Activated CD4-positive, alpha-beta T cell treated with anti-CD3 and anti-CD28 coated beads for 4 hours (primary cell): ENCODE measurements at regions not wholly inside any gene's neighbourhood (a gene's known extent, or its start where the extent isn't known, plus 50 kb on each side); places are given as distances from the start of the nearest gene placed in this dataset.

Experiments
- DNase-seq, 2 donors: peaks; one replicate each; pipeline ENCODE4 v3.0.0-alpha.2; 2020

DNA sequence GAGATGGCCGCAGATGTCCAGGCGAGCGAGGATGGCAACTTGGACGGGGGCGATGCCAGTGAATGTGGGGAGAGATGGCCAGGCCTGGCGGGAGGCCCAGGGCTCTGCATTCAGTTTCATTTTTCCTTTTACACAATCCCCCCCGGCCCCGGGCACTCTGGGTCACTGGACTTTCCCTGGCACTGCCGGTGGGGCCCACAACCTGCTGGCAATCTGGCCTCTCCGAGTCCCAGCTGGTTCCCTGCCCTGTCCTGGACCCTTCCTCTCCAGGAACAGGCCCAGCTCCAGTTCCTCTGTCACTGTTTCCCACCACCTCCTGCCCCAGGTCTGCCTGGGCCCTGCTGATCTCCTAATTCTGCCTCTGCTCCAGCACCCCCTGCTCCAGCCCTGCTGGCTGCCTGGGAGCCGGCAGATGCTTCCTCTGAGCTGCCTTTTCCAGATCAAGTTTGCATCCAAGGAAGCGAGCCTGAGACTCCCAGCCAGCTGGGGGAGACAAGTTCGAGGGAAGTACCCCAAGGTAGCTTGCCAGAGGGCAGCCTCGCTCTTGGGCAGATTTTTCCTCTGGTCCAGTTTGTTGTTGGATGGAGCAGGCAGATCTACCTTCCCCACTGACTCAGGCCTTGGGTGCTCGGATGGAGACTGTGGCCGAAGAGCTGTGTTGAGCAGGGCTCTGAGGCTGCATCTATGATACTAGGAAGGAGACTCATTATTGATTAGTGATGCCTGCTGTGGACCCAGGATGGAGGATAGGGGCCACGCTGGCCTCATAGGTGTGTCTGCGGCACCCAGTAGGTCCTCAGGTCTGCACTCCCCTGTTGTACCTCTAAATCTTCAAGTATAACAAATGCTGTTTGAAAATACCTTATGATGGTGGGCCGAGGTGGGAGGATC lies 83.2 kb downstream of the CEBPB start:
- DNase-seq = no peak

GRCh38 chr20:50274570-50275430 lies 84.2 kb downstream of the CEBPB start:
- no peak for DNase-seq

DNA sequence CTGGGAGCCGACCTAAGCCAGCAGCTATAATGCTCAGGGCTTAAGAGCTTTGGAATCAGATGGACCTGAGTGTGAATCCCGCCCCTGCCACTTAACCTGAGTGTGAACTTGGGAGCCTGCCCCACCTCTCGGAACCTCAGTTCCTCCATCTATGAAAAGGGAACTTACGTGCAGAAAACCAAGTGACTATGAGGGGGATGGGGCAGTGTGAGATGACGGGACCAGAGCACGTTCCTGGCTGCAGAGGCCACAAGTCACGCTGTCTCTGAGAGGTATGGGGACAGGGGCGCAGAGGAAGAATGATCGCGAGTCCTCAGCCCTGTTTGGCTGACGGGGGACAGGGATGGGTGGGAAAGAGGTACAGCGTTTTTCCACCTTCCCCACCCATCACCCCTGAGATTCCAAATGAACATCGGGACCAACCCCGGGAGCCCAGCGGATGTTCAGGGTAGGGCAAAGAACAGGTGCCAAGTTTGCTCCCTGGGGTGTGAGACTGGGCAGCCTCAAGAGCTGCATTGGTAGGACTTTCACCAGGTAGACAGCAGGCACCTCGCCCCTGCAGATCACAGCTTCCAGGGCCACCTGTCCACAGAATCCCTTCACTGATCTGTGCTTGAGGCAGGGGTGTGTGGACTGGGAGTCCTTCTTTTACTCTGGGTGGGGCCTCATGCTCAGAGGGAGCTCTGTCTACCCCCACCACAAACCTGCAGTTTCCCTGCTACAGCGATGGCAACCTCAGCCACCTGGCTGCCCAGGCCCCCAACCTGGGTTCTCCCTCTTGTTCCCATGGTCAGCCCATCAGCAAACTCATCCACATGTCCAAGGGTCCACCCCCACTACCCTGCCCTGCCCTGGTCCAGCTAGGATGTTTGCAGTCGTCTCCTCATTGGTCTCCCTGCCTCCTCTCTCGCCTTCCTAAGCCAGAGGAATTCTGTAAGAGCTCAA lies 85.8 kb downstream of the CEBPB start:
- DNase-seq = no peak

DNA sequence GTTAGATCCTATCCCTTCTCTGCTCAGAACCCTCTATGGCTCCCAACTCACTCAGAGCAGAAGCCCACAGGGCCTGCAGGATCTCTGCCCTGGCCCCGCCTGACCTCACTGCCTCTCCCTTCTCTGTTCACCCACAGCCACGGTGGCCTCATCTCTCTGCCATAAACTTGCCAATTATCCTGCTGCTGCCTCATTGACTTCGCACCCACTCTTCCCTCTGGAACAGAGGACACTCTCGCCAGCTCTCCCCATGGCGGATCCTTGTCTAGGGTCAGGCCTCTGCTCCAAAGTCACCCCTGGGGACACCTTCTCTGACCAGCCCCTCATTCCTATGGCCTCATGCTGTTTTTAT lies 86.4 kb downstream of the CEBPB start:
- no peak for DNase-seq

- DNase-seq = no peak
Measured at GRCh38 chr20:50277460-50278376, 87.1 kb downstream of the CEBPB start.

DNA sequence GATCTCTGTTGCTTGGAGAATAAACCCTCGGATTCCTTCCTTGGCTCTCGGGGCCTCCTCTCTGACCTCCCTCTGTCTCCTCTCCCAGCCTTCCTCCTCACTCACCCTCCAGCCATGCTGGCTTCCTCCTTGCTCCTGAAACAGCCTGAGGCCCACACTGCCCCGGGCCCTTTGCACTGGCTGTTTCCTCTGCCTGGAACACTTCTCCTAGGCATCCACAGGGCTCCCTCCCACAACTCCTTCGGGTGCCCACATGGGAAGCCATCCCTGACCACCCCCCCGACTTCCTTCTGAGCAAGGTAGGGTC lies 87.7 kb downstream of the CEBPB start:
- no peak for DNase-seq

DNA sequence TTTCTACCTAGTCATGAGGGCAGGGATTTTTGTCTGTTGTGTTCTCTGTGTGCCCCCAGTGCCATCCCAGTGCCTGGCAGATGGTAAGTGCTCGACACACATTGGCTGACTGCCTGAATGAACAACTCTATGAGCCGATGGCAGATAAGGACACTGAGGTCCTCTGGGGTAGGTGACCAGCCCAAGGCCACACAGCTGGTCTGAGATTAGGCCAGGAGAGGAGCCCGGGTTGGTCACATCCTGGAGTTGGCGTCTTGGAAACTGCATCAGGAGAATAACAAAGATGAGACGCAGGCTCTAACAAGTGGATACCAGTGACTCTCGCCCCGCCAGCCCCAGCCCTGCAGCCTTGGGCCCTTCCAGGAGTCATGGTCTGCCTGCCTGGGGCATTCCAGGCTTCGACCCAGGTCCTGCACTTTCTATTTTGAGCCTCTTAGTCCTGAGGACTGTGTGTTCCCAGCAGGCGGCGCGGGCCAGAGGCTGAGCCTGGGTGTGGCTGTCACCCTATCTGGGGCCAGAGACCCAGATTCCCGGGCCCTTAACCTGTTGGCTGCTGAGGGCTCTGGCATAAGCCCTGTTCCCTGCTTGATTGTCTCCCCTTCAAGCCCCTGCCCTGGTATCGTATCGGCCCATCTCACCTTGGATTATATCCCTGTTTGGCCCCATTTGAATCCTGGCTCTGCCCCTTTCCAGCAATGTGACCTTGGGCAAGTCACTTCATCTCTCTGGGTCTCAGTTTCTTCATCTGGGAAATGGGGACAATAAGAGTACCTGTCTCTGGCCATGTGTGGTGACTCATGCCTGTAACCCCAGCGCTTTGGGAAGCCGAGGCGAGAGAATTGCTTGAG lies 88.3 kb downstream of the CEBPB start:
- DNase-seq = no peak

GRCh38 chr20:50279988-50280850 lies 89.6 kb downstream of the CEBPB start:
- DNase-seq = no peak

DNA sequence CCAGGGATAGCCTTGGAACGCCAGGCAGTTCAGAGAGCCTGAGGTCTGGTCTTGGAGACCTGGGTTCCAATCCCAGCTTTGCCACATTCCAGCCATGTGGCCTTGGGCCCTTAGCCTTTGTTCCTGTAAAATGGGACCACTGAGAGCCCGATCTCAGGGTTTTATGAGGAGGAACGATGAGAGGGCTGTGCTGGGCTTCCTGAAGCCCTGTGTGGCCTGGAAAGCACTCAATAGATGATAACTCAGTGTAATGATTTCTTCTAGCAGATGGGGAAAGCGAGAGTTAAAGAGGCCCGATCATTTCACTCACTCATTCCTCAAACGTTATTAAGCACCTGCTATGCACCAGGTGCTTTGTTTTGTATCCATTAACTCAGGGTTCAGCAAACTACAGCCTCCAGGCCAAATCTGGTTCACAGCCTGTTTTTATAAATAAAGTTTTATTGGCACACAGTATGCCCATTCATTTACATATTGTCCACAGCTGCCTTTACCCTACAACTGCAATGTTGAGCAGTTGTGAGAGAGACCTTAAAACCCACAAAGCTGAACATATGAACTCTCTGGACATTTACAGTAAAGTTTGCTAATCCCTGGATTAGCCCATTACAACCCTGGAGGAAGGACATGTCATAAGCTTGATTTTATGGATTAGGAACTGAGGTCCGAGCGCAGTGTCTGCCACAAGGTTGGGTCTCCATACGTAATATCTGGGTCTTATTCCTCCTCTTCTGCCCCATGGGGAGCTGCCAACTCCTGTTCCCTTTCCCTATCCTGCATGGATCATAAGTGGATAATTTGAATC lies 90.4 kb downstream of the CEBPB start:
- no peak for DNase-seq

DNA sequence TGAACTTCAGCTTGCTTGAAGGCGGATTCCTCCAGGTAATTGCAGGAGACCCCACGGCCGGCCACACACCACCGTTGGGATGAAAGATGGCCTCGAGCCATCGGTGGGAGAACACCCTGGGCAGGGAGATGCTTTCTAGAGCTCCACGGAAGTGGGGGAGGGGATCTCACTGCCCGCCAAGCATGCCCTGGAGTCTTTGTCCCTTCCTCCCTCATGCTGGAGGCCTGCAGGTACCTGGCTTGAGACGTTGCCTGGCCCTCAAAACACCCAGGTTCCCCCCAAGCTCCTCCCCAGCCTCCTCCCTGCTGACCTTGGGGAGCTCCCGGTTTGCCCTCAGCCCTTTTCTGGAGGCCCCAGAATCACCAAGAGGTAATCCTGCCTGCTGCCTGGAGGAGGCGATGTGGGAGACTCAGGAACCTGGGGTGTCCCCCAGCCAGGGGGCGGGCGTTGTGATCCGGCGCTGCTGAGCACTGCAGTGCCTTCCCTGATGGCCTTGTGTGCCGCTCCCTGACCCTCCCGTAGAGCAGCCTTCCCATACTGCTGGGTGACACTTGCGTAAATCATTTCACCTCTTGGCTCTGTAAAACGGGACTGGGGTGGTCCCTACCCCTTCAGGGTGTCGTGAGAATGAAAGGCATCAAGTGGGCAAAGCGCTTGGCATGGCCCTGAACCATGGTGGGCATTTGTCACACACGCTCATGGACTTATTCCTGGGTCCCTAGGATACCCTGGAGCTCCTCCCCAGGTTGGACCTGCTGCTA lies 91.4 kb downstream of the CEBPB start:
- DNase-seq = no peak

DNA sequence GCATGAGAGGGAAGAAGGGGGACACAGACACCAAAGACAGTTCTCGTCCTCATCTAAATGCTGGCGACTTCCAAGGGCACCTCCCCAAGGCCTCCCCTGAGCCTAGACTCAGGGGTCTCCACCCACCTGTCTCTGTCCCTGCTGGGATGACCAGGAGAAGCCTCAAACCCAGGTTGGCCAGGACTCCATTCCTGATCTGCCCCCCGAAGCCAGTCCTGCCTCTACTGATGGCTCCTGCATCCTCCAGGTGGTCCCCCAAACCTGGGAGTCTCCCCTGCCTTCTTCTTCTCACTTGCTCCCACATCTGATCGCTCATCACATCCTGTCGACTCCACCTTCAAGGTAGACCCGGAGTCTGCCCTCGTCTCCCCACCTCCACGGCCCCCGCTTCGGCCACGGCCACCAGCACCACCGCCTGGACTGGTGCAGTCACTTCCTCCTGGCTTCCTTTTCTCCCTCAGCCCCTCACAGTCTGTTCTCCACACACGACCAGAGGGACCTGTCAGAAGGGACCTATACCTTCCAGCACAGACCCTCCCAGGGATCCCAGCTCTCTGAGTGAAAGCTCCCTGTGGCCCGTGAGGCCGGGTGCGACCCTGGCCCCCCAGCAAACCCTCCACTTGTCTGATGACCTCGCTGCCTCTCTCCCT lies 92.1 kb downstream of the CEBPB start:
- DNase-seq = no peak

DNA sequence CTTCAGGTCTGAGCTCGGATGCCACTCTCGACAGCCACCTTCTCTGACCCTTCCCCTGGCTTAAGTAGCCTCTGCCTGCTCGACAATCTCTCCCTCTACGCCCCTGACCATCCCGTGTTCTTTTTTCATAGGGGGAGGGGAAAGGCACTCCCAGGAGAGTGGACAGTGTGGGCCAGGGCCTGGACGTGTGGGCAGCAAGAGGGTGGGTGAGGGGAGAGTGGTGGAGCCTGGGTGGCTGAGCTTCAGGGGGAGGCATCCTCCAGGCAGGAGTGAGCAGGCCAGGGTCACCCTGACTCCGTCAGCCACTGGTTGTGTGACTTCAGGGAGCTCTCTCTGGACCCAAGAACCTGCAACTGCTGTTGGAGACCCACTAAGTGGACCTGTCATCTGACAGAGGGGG lies 92.7 kb downstream of the CEBPB start:
- no peak for DNase-seq

GRCh38 chr20:50283922-50284810 lies 93.5 kb downstream of the CEBPB start:
- no peak for DNase-seq

DNA sequence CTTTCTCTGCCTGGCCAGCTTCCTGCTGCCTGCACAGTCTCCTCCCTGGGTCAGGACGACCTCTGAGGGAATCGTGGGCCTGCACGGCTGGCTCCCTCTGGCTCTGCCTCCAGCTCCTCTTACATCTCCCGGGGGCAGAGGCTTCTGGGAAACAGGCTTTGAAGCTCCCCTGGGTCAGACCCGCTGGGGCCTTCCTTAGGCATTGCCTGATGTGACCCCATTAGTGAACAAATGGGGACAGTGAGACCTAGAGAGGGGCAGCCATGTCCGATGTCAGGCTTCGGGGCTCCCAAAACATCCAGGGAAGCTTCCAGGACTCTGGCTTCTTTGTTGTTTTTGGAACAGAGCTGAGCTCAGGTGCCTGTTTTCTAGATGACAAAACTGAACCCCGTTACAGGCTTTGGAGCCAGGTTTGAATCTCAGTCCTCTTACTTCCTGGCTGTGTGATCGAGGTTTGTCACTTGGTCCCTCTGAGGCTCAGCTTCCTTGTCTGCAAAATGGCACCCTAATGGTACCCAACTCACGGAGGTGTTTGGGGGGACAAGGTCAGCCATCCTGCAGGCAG lies 94.3 kb downstream of the CEBPB start:
- no peak for DNase-seq

DNA sequence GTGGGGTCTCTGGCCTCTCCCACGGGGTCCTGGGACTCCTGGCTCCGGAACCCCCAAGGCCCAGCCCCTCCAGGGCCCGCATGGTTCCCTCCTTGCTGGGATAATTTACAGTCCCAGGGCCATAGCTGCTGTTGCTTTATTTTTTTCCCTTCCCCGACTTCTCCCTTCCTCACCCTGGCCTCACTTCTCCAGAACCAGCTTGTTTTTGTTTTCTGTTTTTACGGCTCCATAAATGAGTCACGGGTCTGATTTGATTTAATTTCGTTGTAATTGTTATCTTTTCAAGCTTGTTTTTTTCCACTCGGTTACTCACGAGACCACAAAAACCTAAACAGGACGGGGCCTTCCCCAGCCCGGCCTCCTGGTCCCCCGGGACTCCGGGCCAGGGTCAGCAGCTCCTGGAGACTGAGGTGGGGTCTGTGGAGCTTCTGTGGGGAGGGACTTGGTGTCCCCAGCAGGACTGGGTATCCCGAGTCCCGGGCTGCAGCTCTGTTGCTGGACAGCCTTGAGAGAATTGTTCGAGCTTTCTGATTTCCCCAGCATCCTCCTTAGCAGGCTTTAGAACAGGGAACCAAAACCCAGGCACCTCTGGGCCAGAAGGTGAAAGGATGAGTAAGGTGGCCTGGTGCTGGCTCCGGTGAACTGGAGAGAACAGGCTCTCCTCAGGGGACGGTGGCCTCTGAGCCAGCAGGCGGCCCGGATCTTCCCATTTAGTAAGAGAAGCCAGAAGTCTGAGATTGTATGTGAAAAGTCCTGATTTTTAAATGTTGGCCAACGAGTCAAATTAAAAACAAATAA lies 94.9 kb downstream of the CEBPB start:
- DNase-seq = no peak

DNA sequence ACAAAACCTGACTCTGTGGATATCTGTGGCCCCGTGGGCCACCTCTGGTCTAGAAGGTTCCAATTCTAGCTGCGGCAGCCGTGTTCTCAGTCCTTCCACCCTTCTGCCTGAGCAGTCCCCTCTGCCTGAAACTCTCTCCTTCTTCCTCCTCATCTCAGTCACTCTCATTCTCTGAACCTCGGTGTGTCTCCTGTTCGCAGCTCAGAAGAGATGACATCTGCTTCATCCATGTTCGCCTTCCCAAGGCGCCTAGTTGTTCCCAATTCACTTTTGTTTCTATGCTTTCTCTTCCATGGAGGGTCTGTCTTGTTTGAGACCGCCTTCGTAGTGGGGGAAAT lies 95.5 kb downstream of the CEBPB start:
- no peak for DNase-seq
